Nephron progenitor cell (in vitro differentiated cells): ENCODE measurements at regions not wholly inside any gene's neighbourhood (a gene's known extent, or its start where the extent isn't known, plus 50 kb on each side); places are given as distances from the start of the nearest gene placed in this dataset.
"Not testable (repeated sequence)": the region's sequence is repeated elsewhere in the genome, so short reads cannot be mapped to it uniquely, and the experiment has no call there.

ENCODE experiments used
- DNase-seq: peaks from one replicate; pipeline ENCODE4 v3.0.0; 2021
- H3K27ac Mint-ChIP-seq: 2 replicates; pipeline ENCODE4 v1.8.0; 2021; ENCODE audit warnings: mild to moderate bottlenecking, moderate library complexity, mixed read lengths
- H3K27me3 Mint-ChIP-seq: 2 replicates; pipeline ENCODE4 v1.8.0; 2021; ENCODE audit warnings: mild to moderate bottlenecking, low read depth, mixed read lengths; ENCODE audit not compliant: poor library complexity
- H3K36me3 Mint-ChIP-seq: 2 replicates; pipeline ENCODE4 v1.8.0; 2021; ENCODE audit warnings: low read depth, mixed read lengths
- H3K4me1 Mint-ChIP-seq: 2 replicates; pipeline ENCODE4 v1.8.0; 2021; ENCODE audit warnings: mixed read lengths
- H3K4me3 Mint-ChIP-seq: 2 replicates; pipeline ENCODE4 v1.8.0; 2021; ENCODE audit warnings: mild to moderate bottlenecking, moderate library complexity, mixed read lengths
- H3K9me3 Mint-ChIP-seq: 2 replicates; pipeline ENCODE4 v1.8.0; 2021; ENCODE audit warnings: mild to moderate bottlenecking, moderate library complexity, mixed read lengths
- TF ChIP-seq, protein P1 (sequence below): fragments of 200-600 bp; sonication (generic); IDR thresholded peaks from 2 replicates; pipeline ENCODE4 v1.5.0; 2021; ENCODE audit warnings: antibody characterized with exemption

GRCh38 chr10:33831591-33831990 is 497.1 kb upstream of the NRP1 start:
- H3K9me3 Mint-ChIP-seq: peaks cover 5% of the 10 kb centered on the region
- no peaks in the 10 kb centered on the region for H3K27me3 Mint-ChIP-seq
- TF ChIP-seq, protein P1, sequence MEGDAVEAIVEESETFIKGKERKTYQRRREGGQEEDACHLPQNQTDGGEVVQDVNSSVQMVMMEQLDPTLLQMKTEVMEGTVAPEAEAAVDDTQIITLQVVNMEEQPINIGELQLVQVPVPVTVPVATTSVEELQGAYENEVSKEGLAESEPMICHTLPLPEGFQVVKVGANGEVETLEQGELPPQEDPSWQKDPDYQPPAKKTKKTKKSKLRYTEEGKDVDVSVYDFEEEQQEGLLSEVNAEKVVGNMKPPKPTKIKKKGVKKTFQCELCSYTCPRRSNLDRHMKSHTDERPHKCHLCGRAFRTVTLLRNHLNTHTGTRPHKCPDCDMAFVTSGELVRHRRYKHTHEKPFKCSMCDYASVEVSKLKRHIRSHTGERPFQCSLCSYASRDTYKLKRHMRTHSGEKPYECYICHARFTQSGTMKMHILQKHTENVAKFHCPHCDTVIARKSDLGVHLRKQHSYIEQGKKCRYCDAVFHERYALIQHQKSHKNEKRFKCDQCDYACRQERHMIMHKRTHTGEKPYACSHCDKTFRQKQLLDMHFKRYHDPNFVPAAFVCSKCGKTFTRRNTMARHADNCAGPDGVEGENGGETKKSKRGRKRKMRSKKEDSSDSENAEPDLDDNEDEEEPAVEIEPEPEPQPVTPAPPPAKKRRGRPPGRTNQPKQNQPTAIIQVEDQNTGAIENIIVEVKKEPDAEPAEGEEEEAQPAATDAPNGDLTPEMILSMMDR: no peak
- no peak for DNase-seq
- no peak overlapping the region for H3K27ac Mint-ChIP-seq
- H3K4me3 Mint-ChIP-seq: no peak overlapping the region
- peaks cover 18% of the 10 kb centered on the region for H3K4me1 Mint-ChIP-seq
- no peaks in the 10 kb centered on the region for H3K36me3 Mint-ChIP-seq

- H3K4me1 Mint-ChIP-seq: peaks cover 15% of the 10 kb centered on the region
- H3K4me3 Mint-ChIP-seq, H3K27ac Mint-ChIP-seq, H3K27me3 Mint-ChIP-seq, H3K9me3 Mint-ChIP-seq, H3K36me3 Mint-ChIP-seq, DNase-seq: not testable (repeated sequence)
These were observed 495.4 kb upstream of the NRP1 start for GRCh38 chr10:33829899-33830298.

GRCh38 chr10:33828592-33828991 is 494.1 kb upstream of the NRP1 start:
- Mint-ChIP-seq H3K4me1 (peaks cover 18% of the 10 kb centered on the region), H3K27me3 (no peaks in the 10 kb centered on the region), H3K4me3 (no peak overlapping the region), H3K27ac (no peak overlapping the region), H3K36me3 (no peaks in the 10 kb centered on the region), H3K9me3 (peaks cover 4% of the 10 kb centered on the region)
- no peak for DNase-seq
- TF ChIP-seq, protein P1: no peak

DNA sequence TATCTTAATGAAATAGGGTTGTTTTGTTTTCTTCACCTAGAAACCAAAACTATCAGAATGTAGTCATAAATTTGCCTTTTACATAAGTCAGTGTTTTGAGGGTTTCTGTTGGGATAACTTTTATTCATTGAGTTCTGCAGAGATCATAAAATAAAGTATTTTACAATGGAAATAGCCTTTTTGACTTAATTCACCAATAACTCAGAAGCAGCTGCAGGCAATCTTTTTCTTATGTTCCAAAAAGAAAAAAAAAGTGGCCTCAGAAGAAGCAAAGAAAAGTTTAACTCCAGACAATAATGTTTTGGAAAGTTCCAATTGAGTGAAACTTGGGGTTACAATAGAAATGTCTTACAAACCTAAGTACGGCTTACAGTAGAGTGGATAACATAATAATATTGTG is 491.7 kb upstream of the NRP1 start:
- TF ChIP-seq, protein P1: no peak
- Mint-ChIP-seq H3K4me3 (no peak overlapping the region), H3K9me3 (peaks cover 4% of the 10 kb centered on the region), H3K27me3 (no peaks in the 10 kb centered on the region), H3K36me3 (no peaks in the 10 kb centered on the region), H3K4me1 (peaks cover 18% of the 10 kb centered on the region), H3K27ac (no peak overlapping the region)
- DNase-seq: no peak

DNA sequence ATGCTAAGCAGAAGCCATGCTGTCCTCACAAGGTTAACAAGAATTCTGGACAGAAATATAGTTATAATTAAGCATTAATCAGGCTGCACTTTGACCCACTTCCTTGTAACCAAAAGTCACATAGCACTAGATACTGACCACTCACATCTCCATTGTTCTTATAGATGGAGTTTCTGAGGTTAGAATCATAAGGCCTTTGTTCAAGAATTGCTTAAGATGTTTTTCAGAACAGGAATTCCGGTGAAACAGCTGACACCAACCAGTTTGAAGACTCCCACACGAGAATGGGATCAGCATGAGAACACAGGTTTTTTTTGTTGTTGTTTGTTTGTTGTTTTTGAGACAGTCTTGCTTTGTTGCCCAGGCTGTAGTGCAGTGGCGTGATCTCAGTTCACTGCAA is 488.3 kb upstream of the NRP1 start:
- Mint-ChIP-seq H3K4me1 (peaks cover 35% of the 10 kb centered on the region), H3K27ac (no peak overlapping the region), H3K9me3 (peaks cover 4% of the 10 kb centered on the region)

DNA sequence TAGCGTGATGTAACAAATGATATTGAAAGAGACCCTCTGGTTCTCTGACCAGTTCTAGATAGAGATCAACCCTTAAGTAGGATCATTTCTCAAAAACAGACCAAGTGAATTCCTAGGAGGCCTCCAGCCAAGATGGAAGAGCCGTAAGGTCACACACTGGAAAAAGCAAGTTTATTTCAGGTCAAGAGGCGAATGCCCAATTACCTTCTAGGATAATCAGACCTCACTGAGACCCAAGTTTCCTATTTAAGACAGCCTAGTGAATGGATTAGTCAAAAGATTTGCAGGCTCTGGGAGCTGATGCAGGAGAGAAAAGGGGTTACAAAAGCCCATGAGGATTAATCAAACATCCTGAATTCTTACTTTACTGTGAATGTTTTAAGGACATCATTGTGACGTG is 486.1 kb upstream of the NRP1 start:
- Mint-ChIP-seq H3K4me1 (peaks cover 33% of the 10 kb centered on the region), H3K27me3 (no peaks in the 10 kb centered on the region), H3K36me3 (no peaks in the 10 kb centered on the region), H3K9me3 (no peaks in the 10 kb centered on the region), H3K27ac (no peak overlapping the region), H3K4me3 (no peak overlapping the region)
- TF ChIP-seq, protein P1: no peak
- no peak for DNase-seq

More for the DNA sequence above, 488.3 kb upstream of the NRP1 start:
- TF ChIP-seq, protein P1: no peak
- Mint-ChIP-seq H3K27me3 (no peaks in the 10 kb centered on the region), H3K4me3 (no peak overlapping the region), H3K36me3 (no peaks in the 10 kb centered on the region)
- DNase-seq: no peak
